H9 (cell line): ENCODE measurements at regions not wholly inside any gene's neighbourhood (a gene's known extent, or its start where the extent isn't known, plus 50 kb on each side); places are given as distances from the start of the nearest gene placed in this dataset.

ENCODE experiments used
- DNase-seq: peaks from one replicate; pipeline ENCODE4 v3.0.0-alpha.2; 2017
- H2AFZ ChIP-seq: one replicate; pipeline ENCODE4 v1.6.1; 2013; ENCODE audit warnings: mild to moderate bottlenecking, low read length, control low read depth, moderate library complexity
- H2AK5ac ChIP-seq: 2 replicates; pipeline ENCODE4 v1.6.1; 2013; ENCODE audit warnings: low read length, control low read depth, mixed read lengths; ENCODE audit not compliant: insufficient read length
- H2BK120ac ChIP-seq: one replicate; pipeline ENCODE4 v1.6.1; 2013; ENCODE audit warnings: low read depth, mild to moderate bottlenecking, low read length, control low read depth, inconsistent platforms; ENCODE audit not compliant: poor library complexity, severe bottlenecking
- H2BK12ac ChIP-seq: 2 replicates; pipeline ENCODE4 v1.6.1; 2013; ENCODE audit warnings: low read length, control low read depth, mixed read lengths, low read depth; ENCODE audit not compliant: insufficient read length
- H2BK15ac ChIP-seq: 2 replicates; pipeline ENCODE4 v1.6.1; 2013; ENCODE audit warnings: low read depth, low read length, control low read depth
- H2BK20ac ChIP-seq: one replicate; pipeline ENCODE4 v1.6.1; 2013; ENCODE audit warnings: low read depth, mild to moderate bottlenecking, low read length, control low read depth, inconsistent platforms; ENCODE audit not compliant: poor library complexity, severe bottlenecking
- H2BK5ac ChIP-seq: 2 replicates; pipeline ENCODE4 v1.6.1; 2013; ENCODE audit warnings: low read length, control low read depth, mixed read lengths; ENCODE audit not compliant: insufficient read length
- H3K14ac ChIP-seq: 2 replicates; pipeline ENCODE4 v1.6.1; 2013; ENCODE audit warnings: low read length, control low read depth; ENCODE audit not compliant: insufficient read depth
- H3K18ac ChIP-seq: 2 replicates; pipeline ENCODE4 v1.6.1; 2013; ENCODE audit warnings: low read depth, mild to moderate bottlenecking, mixed read lengths, low read length, control low read depth; ENCODE audit not compliant: insufficient read length
- H3K23ac ChIP-seq: 2 replicates; pipeline ENCODE4 v1.6.1; 2013; ENCODE audit warnings: low read length, control low read depth, mixed read lengths, low read depth; ENCODE audit not compliant: insufficient read length
- H3K23me2 ChIP-seq: 2 replicates; pipeline ENCODE4 v1.6.1; 2013; ENCODE audit warnings: low read depth, mild to moderate bottlenecking, mixed read lengths, low read length, control low read depth; ENCODE audit not compliant: insufficient read length, poor library complexity, severe bottlenecking
- H3K27ac ChIP-seq: 2 replicates; pipeline ENCODE4 v1.5.1; 2013; ENCODE audit warnings: low read length, control low read depth, mixed read lengths, low read depth; ENCODE audit not compliant: insufficient read length
- H3K27me3 ChIP-seq: 2 replicates; pipeline ENCODE4 v1.6.1; 2013; ENCODE audit warnings: low read length, control low read depth, inconsistent platforms; ENCODE audit not compliant: insufficient read depth
- H3K4ac ChIP-seq: 2 replicates; pipeline ENCODE4 v1.6.1; 2013; ENCODE audit warnings: low read depth, mild to moderate bottlenecking, control low read depth, inconsistent platforms, low read length, moderate library complexity
- H3K4me1 ChIP-seq: 2 replicates; pipeline ENCODE4 v1.6.1; 2013; ENCODE audit warnings: low read length, control low read depth, inconsistent platforms; ENCODE audit not compliant: insufficient read depth
- H3K4me2 ChIP-seq: 2 replicates; pipeline ENCODE4 v1.6.1; 2013; ENCODE audit warnings: low read length, control low read depth, mixed read lengths; ENCODE audit not compliant: insufficient read length, insufficient read depth
- H3K56ac ChIP-seq: 2 replicates; pipeline ENCODE4 v1.6.1; 2013; ENCODE audit warnings: low read depth, mild to moderate bottlenecking, mixed read lengths, low read length, control low read depth; ENCODE audit not compliant: insufficient read length
- H3K79me1 ChIP-seq: 2 replicates; pipeline ENCODE4 v1.6.1; 2013; ENCODE audit warnings: low read depth, mild to moderate bottlenecking, moderate library complexity, low read length, control low read depth, inconsistent platforms; ENCODE audit not compliant: insufficient read depth, poor library complexity, severe bottlenecking
- H3K79me2 ChIP-seq: 2 replicates; pipeline ENCODE4 v1.6.1; 2013; ENCODE audit warnings: low read length, control low read depth, inconsistent platforms; ENCODE audit not compliant: insufficient read depth
- H3K9ac ChIP-seq: 2 replicates; pipeline ENCODE4 v1.6.1; 2013; ENCODE audit warnings: low read length, control low read depth, mixed read lengths; ENCODE audit not compliant: insufficient read length; ENCODE audit errors: extremely low read depth
- H3K9me3 ChIP-seq: one replicate; pipeline ENCODE4 v1.6.1; 2013; ENCODE audit warnings: low read depth, low read length, inconsistent platforms; ENCODE audit not compliant: control insufficient read depth
- H3T11ph ChIP-seq: one replicate; pipeline ENCODE4 v1.6.1; 2013; ENCODE audit warnings: mild to moderate bottlenecking, low read length, control low read depth, inconsistent platforms
- H4K20me1 ChIP-seq: one replicate; pipeline ENCODE4 v1.6.1; 2013; ENCODE audit not compliant: control insufficient read depth, insufficient read length, insufficient read depth
- H4K5ac ChIP-seq: 2 replicates; pipeline ENCODE4 v1.6.1; 2013; ENCODE audit warnings: low read depth, mild to moderate bottlenecking, mixed read lengths, low read length, control low read depth; ENCODE audit not compliant: insufficient read length
- H4K8ac ChIP-seq: replicated peaks from 2 replicates; pipeline ENCODE4 v1.6.1; 2013; ENCODE audit warnings: low read length, control low read depth, mixed read lengths, low read depth; ENCODE audit not compliant: insufficient read length
- H4K91ac ChIP-seq: 2 replicates; pipeline ENCODE4 v1.6.1; 2013; ENCODE audit warnings: low read depth, mild to moderate bottlenecking, moderate library complexity, mixed read lengths, low read length, control low read depth; ENCODE audit not compliant: insufficient read length
- H3K27ac Mint-ChIP-seq, 3 experiments: 2 replicates in 2 of 3; 3 replicates in 1 of 3; pipeline ENCODE4 v1.8.0; 2020 to 2021; ENCODE audit warnings: mixed read lengths in 3 of 3, mild to moderate bottlenecking in 1 of 3, moderate library complexity in 1 of 3
- H3K27me3 Mint-ChIP-seq: 2 replicates; pipeline ENCODE4 v1.8.0; 2021; ENCODE audit warnings: low read depth, mild to moderate bottlenecking, moderate library complexity, mixed read lengths
- H3K36me3 Mint-ChIP-seq, 3 experiments: 2 replicates in 2 of 3; 3 replicates in 1 of 3; pipeline ENCODE4 v1.8.0; 2020 to 2021; ENCODE audit warnings: low read depth in 3 of 3, mixed read lengths in 3 of 3; ENCODE audit not compliant: insufficient read depth in 1 of 3
- H3K4me1 Mint-ChIP-seq, 2 experiments: 2 replicates each; pipeline ENCODE4 v1.8.0; 2020; ENCODE audit warnings: mixed read lengths in 2 of 2
- H3K4me3 Mint-ChIP-seq, 2 experiments: 2 replicates in 1 of 2; 3 replicates in 1 of 2; pipeline ENCODE4 v1.8.0; 2020 to 2021; ENCODE audit warnings: mild to moderate bottlenecking in 2 of 2, mixed read lengths in 2 of 2, moderate library complexity in 1 of 2
- H3K9me3 Mint-ChIP-seq, 2 experiments: 2 replicates in 1 of 2; 3 replicates in 1 of 2; pipeline ENCODE4 v1.8.0; 2020; ENCODE audit warnings: mild to moderate bottlenecking in 2 of 2, mixed read lengths in 2 of 2, moderate library complexity in 1 of 2
- WGBS: extraction: QIAGEN DNeasy Blood & Tissue Kit; methylation state at CpG from one replicate; pipeline ENCODE4 v1.1.7; 2013; ENCODE audit warnings: missing lambda C conversion rate, low lambda C conversion rate, mixed read lengths; ENCODE audit not compliant: insufficient read length; ENCODE audit errors: extremely low coverage; 5-methylcytosine and 5-hydroxymethylcytosine counted together
- TF ChIP-seq, protein P1 (sequence below): fragments of 200-600 bp; sonication (generic); conservative IDR thresholded peaks from 3 replicates; pipeline ENCODE4 v1.8.0; 2021; ENCODE audit warnings: antibody characterized with exemption, mild to moderate bottlenecking

DNA sequence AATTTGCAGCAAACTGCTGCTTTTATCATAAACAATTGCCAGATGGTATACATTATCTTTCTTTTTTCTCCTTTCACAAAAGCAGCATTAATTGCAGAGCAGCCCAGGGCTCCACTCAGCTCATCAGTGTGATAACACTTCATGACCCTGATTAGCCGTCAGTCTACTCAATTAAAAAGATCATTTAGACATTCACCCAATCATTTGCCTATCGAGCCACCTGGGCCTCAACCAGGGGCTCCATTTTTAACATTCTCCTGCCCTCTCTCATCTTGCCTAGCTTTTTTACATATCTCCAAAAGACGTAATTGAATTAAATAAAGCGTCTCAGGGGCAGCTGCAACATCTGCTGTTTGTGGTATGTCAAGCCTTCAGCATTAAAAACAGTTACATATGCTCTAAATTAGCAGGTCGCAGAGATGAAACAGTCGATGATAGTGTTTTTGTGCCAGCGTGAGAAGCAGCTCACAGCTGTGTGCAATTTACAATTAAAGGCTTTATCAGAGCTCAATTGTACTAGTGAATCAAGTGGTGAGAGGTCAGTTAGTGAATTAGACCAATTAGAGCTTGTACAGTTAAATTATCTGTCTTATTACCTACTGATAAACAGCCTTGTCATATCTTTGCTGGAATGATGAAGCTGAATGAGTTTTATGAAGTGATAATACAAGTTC lies 522.5 kb downstream of the ETV1 start:
- H3K23ac ChIP-seq = no peak overlapping the region
- no peak overlapping the region for H2AFZ ChIP-seq
- WGBS = no CpG with 5 or more reads among the region's 7 CpGs
- no peak overlapping the region for H3K27ac Mint-ChIP-seq
- no peak overlapping the region for H3K4me3 Mint-ChIP-seq
- no peaks in the 10 kb centered on the region for H3K9me3 Mint-ChIP-seq
- no peaks in the 10 kb centered on the region for H4K20me1 ChIP-seq
- H3K4me1 Mint-ChIP-seq = 0 out of 4 replicates have a peak, but pooled peaks cover 0 to 4% of the 10 kb centered on the region in 2 experiments
- no peaks in the 10 kb centered on the region for H3K27me3 Mint-ChIP-seq
- no peak overlapping the region for H2BK12ac ChIP-seq
- no peak overlapping the region for H4K91ac ChIP-seq
- H2AK5ac ChIP-seq = no peak overlapping the region
- H3K18ac ChIP-seq = no peak overlapping the region
- H3K27me3 ChIP-seq = no peaks in the 10 kb centered on the region
- no peaks in the 10 kb centered on the region for H3K36me3 Mint-ChIP-seq
- no peaks in the 10 kb centered on the region for H3K79me1 ChIP-seq
- no peak for DNase-seq
- no peaks in the 10 kb centered on the region for H3K79me2 ChIP-seq
- TF ChIP-seq, protein P1, sequence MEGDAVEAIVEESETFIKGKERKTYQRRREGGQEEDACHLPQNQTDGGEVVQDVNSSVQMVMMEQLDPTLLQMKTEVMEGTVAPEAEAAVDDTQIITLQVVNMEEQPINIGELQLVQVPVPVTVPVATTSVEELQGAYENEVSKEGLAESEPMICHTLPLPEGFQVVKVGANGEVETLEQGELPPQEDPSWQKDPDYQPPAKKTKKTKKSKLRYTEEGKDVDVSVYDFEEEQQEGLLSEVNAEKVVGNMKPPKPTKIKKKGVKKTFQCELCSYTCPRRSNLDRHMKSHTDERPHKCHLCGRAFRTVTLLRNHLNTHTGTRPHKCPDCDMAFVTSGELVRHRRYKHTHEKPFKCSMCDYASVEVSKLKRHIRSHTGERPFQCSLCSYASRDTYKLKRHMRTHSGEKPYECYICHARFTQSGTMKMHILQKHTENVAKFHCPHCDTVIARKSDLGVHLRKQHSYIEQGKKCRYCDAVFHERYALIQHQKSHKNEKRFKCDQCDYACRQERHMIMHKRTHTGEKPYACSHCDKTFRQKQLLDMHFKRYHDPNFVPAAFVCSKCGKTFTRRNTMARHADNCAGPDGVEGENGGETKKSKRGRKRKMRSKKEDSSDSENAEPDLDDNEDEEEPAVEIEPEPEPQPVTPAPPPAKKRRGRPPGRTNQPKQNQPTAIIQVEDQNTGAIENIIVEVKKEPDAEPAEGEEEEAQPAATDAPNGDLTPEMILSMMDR = no peak
- H3T11ph ChIP-seq = no peak overlapping the region
- H2BK15ac ChIP-seq = no peak overlapping the region
- H3K4me2 ChIP-seq = no peak overlapping the region
- no peak overlapping the region for H3K4ac ChIP-seq
- H2BK5ac ChIP-seq = no peak overlapping the region
- no peak overlapping the region for H3K27ac ChIP-seq
- H2BK20ac ChIP-seq = no peak overlapping the region
- no peak overlapping the region for H4K5ac ChIP-seq
- H2BK120ac ChIP-seq = no peak overlapping the region
- no peaks in the 10 kb centered on the region for H3K23me2 ChIP-seq
- no peaks in the 10 kb centered on the region for H3K9me3 ChIP-seq
- H3K56ac ChIP-seq = no peak overlapping the region
- H3K14ac ChIP-seq = no peak overlapping the region
- H4K8ac ChIP-seq = no peak overlapping the region
- H3K4me1 ChIP-seq = no peaks in the 10 kb centered on the region
- H3K9ac ChIP-seq = no peak overlapping the region
